Kidney epithelial cell (primary cell): ENCODE measurements at regions not wholly inside any gene's neighbourhood (a gene's known extent, or its start where the extent isn't known, plus 50 kb on each side); places are given as distances from the start of the nearest gene placed in this dataset.

Experiments
- DNase-seq: peaks from one replicate; pipeline ENCODE4 v3.0.0-alpha.2; 2010; ENCODE audit warnings: low read depth
- H3K27me3 ChIP-seq: 2 replicates; pipeline ENCODE4 v1.6.0; 2011; ENCODE audit warnings: low read length; ENCODE audit not compliant: control insufficient read depth, insufficient read depth
- H3K36me3 ChIP-seq: 2 replicates; pipeline ENCODE4 v1.5.1; 2011; ENCODE audit warnings: low read length; ENCODE audit not compliant: control insufficient read depth, insufficient read depth
- H3K4me3 ChIP-seq: 2 replicates; pipeline ENCODE4 v1.5.1; 2011; ENCODE audit warnings: low read depth, mild to moderate bottlenecking, control low read depth, low read length
- CTCF ChIP-seq: IDR thresholded peaks from 2 replicates; pipeline ENCODE4 v1.5.1; 2011; ENCODE audit warnings: mild to moderate bottlenecking, moderate library complexity, low read length, control low read depth, inconsistent platforms; ENCODE audit not compliant: insufficient read depth, poor library complexity, severe bottlenecking

GRCh38 chr16:59252317-59252716 is 518.2 kb upstream of the GOT2 start:
- TF ChIP-seq CTCF: no peak
- DNase-seq: no peak
- Histone ChIP-seq H3K27me3 (no peaks in the 10 kb centered on the region), H3K36me3 (no peaks in the 10 kb centered on the region), H3K4me3 (no peak overlapping the region)

GRCh38 chr16:59249011-59249410 is 514.9 kb upstream of the GOT2 start:
- no peak for DNase-seq
- H3K4me3 ChIP-seq: no peak overlapping the region
- no peak for TF ChIP-seq CTCF
- no peaks in the 10 kb centered on the region for H3K27me3 ChIP-seq
- H3K36me3 ChIP-seq: no peaks in the 10 kb centered on the region

- H3K36me3 ChIP-seq: no peaks in the 10 kb centered on the region
- no peaks in the 10 kb centered on the region for H3K27me3 ChIP-seq
- TF ChIP-seq CTCF: no peak
- H3K4me3 ChIP-seq: no peak overlapping the region
- DNase-seq: no peak
Observed at GRCh38 chr16:59242556-59242955, 508.4 kb upstream of the GOT2 start.

- Histone ChIP-seq H3K36me3 (no peaks in the 10 kb centered on the region), H3K27me3 (no peaks in the 10 kb centered on the region), H3K4me3 (no peak overlapping the region)
- no peak for TF ChIP-seq CTCF
- DNase-seq: no peak
Observed at GRCh38 chr16:59238246-59238645, 504.1 kb upstream of the GOT2 start.

- Histone ChIP-seq H3K4me3 (no peak overlapping the region), H3K27me3 (no peaks in the 10 kb centered on the region), H3K36me3 (no peaks in the 10 kb centered on the region)
- TF ChIP-seq CTCF: no peak
- DNase-seq: no peak
Observed at GRCh38 chr16:59236804-59237458, 502.8 kb upstream of the GOT2 start.

- Histone ChIP-seq H3K4me3 (no peak overlapping the region), H3K36me3 (no peaks in the 10 kb centered on the region), H3K27me3 (no peaks in the 10 kb centered on the region)
- no peak for DNase-seq
- no peak for TF ChIP-seq CTCF
Observed at GRCh38 chr16:59224401-59224800, 490.3 kb upstream of the GOT2 start.
